ENCODE measurements at regions not wholly inside any gene's neighbourhood (a gene's known extent, or its start where the extent isn't known, plus 50 kb on each side); places are given as distances from the start of the nearest gene placed in this dataset.

- H3K4me1 ChIP-seq (ENCODE audit: control extremely low read depth in 1 of 4, control insufficient read depth in 4 of 4, insufficient read depth in 4 of 4, low read length in 3 of 4) = no peaks in the 10 kb centered on the region
- no CpG with 5 or more reads among the region's 2 CpGs for WGBS (ENCODE audit: insufficient coverage)
- no peak for DNase-seq
- no peak overlapping the region for H3K27ac ChIP-seq (ENCODE audit: insufficient read depth in 1 of 2, low read depth in 1 of 2, low read length in 2 of 2, poor library complexity in 1 of 2, severe bottlenecking in 2 of 2)
- peaks cover 0 to 9% (median 0%) of the 10 kb centered on the region in 5 experiments for H3K9me3 ChIP-seq (ENCODE audit: control extremely low read depth in 1 of 5, control insufficient read depth in 4 of 5, insufficient read depth in 2 of 5, low read depth in 1 of 5, low read length in 4 of 5)
- no peaks in the 10 kb centered on the region for H3K27me3 ChIP-seq (replicated peaks in 2 of 5; ENCODE audit: control insufficient read depth in 4 of 5, insufficient read depth in 5 of 5, low read length in 4 of 5)
- ChIA-PET POLR2A (no interaction called here), CTCF (no interaction called here)
- no peak overlapping the region for H3K4me3 ChIP-seq (ENCODE audit: control insufficient read depth in 1 of 7, extremely low read depth in 1 of 7, insufficient read depth in 4 of 7, low read depth in 2 of 7, low read length in 6 of 7)
- H3K36me3 ChIP-seq (ENCODE audit: control insufficient read depth in 4 of 4, insufficient read depth in 4 of 4, low read length in 3 of 4) = no peaks in the 10 kb centered on the region
Measured at GRCh38 chr10:60711496-60711895, 66.8 kb upstream of the CDK1 start.

- no peaks in the 10 kb centered on the region for H3K36me3 ChIP-seq (ENCODE audit: control insufficient read depth in 4 of 4, insufficient read depth in 4 of 4, low read length in 3 of 4)
- no peak for DNase-seq
- CTCF ChIA-PET = no interaction called here
- H3K27ac ChIP-seq (ENCODE audit: insufficient read depth in 1 of 2, low read depth in 1 of 2, low read length in 2 of 2, poor library complexity in 1 of 2, severe bottlenecking in 2 of 2) = no peak overlapping the region
- H3K9me3 ChIP-seq (ENCODE audit: control extremely low read depth in 1 of 5, control insufficient read depth in 4 of 5, insufficient read depth in 2 of 5, low read depth in 1 of 5, low read length in 4 of 5) = peaks cover 0 to 9% (median 0%) of the 10 kb centered on the region in 5 experiments
- H3K4me3 ChIP-seq (ENCODE audit: control insufficient read depth in 1 of 7, extremely low read depth in 1 of 7, insufficient read depth in 4 of 7, low read depth in 2 of 7, low read length in 6 of 7) = no peak overlapping the region
- no CpG with 5 or more reads among the region's 1 CpG for WGBS (ENCODE audit: insufficient coverage)
- no peaks in the 10 kb centered on the region for H3K27me3 ChIP-seq (replicated peaks in 2 of 5; ENCODE audit: control insufficient read depth in 4 of 5, insufficient read depth in 5 of 5, low read length in 4 of 5)
- POLR2A ChIA-PET = no interaction called here
- H3K4me1 ChIP-seq (ENCODE audit: control extremely low read depth in 1 of 4, control insufficient read depth in 4 of 4, insufficient read depth in 4 of 4, low read length in 3 of 4) = no peaks in the 10 kb centered on the region
Measured at GRCh38 chr10:60710041-60710440, 68.2 kb upstream of the CDK1 start.

- no peak for DNase-seq
- ChIA-PET CTCF (no interaction called here), POLR2A (no interaction called here)
- H3K27ac ChIP-seq (ENCODE audit: insufficient read depth in 1 of 2, low read depth in 1 of 2, low read length in 2 of 2, poor library complexity in 1 of 2, severe bottlenecking in 2 of 2) = no peak overlapping the region
- H3K9me3 ChIP-seq (ENCODE audit: control extremely low read depth in 1 of 5, control insufficient read depth in 4 of 5, insufficient read depth in 2 of 5, low read depth in 1 of 5, low read length in 4 of 5) = peaks cover 0 to 6% (median 0%) of the 10 kb centered on the region in 5 experiments
- no peaks in the 10 kb centered on the region for H3K4me1 ChIP-seq (ENCODE audit: control extremely low read depth in 1 of 4, control insufficient read depth in 4 of 4, insufficient read depth in 4 of 4, low read length in 3 of 4)
- no peaks in the 10 kb centered on the region for H3K27me3 ChIP-seq (replicated peaks in 2 of 5; ENCODE audit: control insufficient read depth in 4 of 5, insufficient read depth in 5 of 5, low read length in 4 of 5)
- no peaks in the 10 kb centered on the region for H3K36me3 ChIP-seq (ENCODE audit: control insufficient read depth in 4 of 4, insufficient read depth in 4 of 4, low read length in 3 of 4)
- WGBS (ENCODE audit: insufficient coverage) = 0% methylated on average over 1 of the region's 1 CpG
- H3K4me3 ChIP-seq (ENCODE audit: control insufficient read depth in 1 of 7, extremely low read depth in 1 of 7, insufficient read depth in 4 of 7, low read depth in 2 of 7, low read length in 6 of 7) = no peak overlapping the region
Measured at GRCh38 chr10:60708666-60709065, 69.6 kb upstream of the CDK1 start.

- Histone ChIP-seq H3K4me3 (ENCODE audit: control insufficient read depth in 1 of 7, extremely low read depth in 1 of 7, insufficient read depth in 4 of 7, low read depth in 2 of 7, low read length in 6 of 7) (no peak overlapping the region), H3K9me3 (ENCODE audit: control extremely low read depth in 1 of 5, control insufficient read depth in 4 of 5, insufficient read depth in 2 of 5, low read depth in 1 of 5, low read length in 4 of 5) (peaks cover 0 to 5% (median 0%) of the 10 kb centered on the region in 5 experiments), H3K36me3 (ENCODE audit: control insufficient read depth in 4 of 4, insufficient read depth in 4 of 4, low read length in 3 of 4) (no peaks in the 10 kb centered on the region), H3K4me1 (ENCODE audit: control extremely low read depth in 1 of 4, control insufficient read depth in 4 of 4, insufficient read depth in 4 of 4, low read length in 3 of 4) (no peaks in the 10 kb centered on the region), H3K27ac (ENCODE audit: insufficient read depth in 1 of 2, low read depth in 1 of 2, low read length in 2 of 2, poor library complexity in 1 of 2, severe bottlenecking in 2 of 2) (no peak overlapping the region), H3K27me3 (replicated peaks in 2 of 5; ENCODE audit: control insufficient read depth in 4 of 5, insufficient read depth in 5 of 5, low read length in 4 of 5) (no peaks in the 10 kb centered on the region)
- ChIA-PET POLR2A (no interaction called here), CTCF (no interaction called here)
- no peak for DNase-seq
- 89% methylated on average over 4 of the region's 4 CpGs for WGBS (ENCODE audit: insufficient coverage)
Measured at GRCh38 chr10:60707841-60708240, 70.4 kb upstream of the CDK1 start.

GRCh38 chr10:60706146-60706545 lies 72.1 kb upstream of the CDK1 start:
- H3K36me3 ChIP-seq (ENCODE audit: control insufficient read depth in 4 of 4, insufficient read depth in 4 of 4, low read length in 3 of 4) = no peaks in the 10 kb centered on the region
- POLR2A ChIA-PET = no interaction called here
- no peak overlapping the region for H3K27ac ChIP-seq (ENCODE audit: insufficient read depth in 1 of 2, low read depth in 1 of 2, low read length in 2 of 2, poor library complexity in 1 of 2, severe bottlenecking in 2 of 2)
- DNase-seq = no peak
- no peaks in the 10 kb centered on the region for H3K27me3 ChIP-seq (replicated peaks in 2 of 5; ENCODE audit: control insufficient read depth in 4 of 5, insufficient read depth in 5 of 5, low read length in 4 of 5)
- no CpG with 5 or more reads among the region's 1 CpG for WGBS (ENCODE audit: insufficient coverage)
- no peaks in the 10 kb centered on the region for H3K4me1 ChIP-seq (ENCODE audit: control extremely low read depth in 1 of 4, control insufficient read depth in 4 of 4, insufficient read depth in 4 of 4, low read length in 3 of 4)
- CTCF ChIA-PET = no interaction called here
- peaks cover 0 to 2% (median 0%) of the 10 kb centered on the region in 5 experiments for H3K9me3 ChIP-seq (ENCODE audit: control extremely low read depth in 1 of 5, control insufficient read depth in 4 of 5, insufficient read depth in 2 of 5, low read depth in 1 of 5, low read length in 4 of 5)
- no peak overlapping the region for H3K4me3 ChIP-seq (ENCODE audit: control insufficient read depth in 1 of 7, extremely low read depth in 1 of 7, insufficient read depth in 4 of 7, low read depth in 2 of 7, low read length in 6 of 7)

- H3K27me3 ChIP-seq (replicated peaks in 2 of 5; ENCODE audit: control insufficient read depth in 4 of 5, insufficient read depth in 5 of 5, low read length in 4 of 5) = no peaks in the 10 kb centered on the region
- H3K4me1 ChIP-seq (ENCODE audit: control extremely low read depth in 1 of 4, control insufficient read depth in 4 of 4, insufficient read depth in 4 of 4, low read length in 3 of 4) = no peaks in the 10 kb centered on the region
- WGBS (ENCODE audit: insufficient coverage) = no CpG with 5 or more reads among the region's 1 CpG
- H3K9me3 ChIP-seq (ENCODE audit: control extremely low read depth in 1 of 5, control insufficient read depth in 4 of 5, insufficient read depth in 2 of 5, low read depth in 1 of 5, low read length in 4 of 5) = peaks cover 0 to 2% (median 0%) of the 10 kb centered on the region in 5 experiments
- H3K36me3 ChIP-seq (ENCODE audit: control insufficient read depth in 4 of 4, insufficient read depth in 4 of 4, low read length in 3 of 4) = no peaks in the 10 kb centered on the region
- no peak overlapping the region for H3K4me3 ChIP-seq (ENCODE audit: control insufficient read depth in 1 of 7, extremely low read depth in 1 of 7, insufficient read depth in 4 of 7, low read depth in 2 of 7, low read length in 6 of 7)
- no peak for DNase-seq
- ChIA-PET CTCF (no interaction called here), POLR2A (no interaction called here)
- H3K27ac ChIP-seq (ENCODE audit: insufficient read depth in 1 of 2, low read depth in 1 of 2, low read length in 2 of 2, poor library complexity in 1 of 2, severe bottlenecking in 2 of 2) = no peak overlapping the region
Measured at GRCh38 chr10:60705376-60705775, 72.9 kb upstream of the CDK1 start.

- CTCF ChIA-PET = no interaction called here
- no peaks in the 10 kb centered on the region for H3K27me3 ChIP-seq (replicated peaks in 2 of 5; ENCODE audit: control insufficient read depth in 4 of 5, insufficient read depth in 5 of 5, low read length in 4 of 5)
- H3K9me3 ChIP-seq (ENCODE audit: control extremely low read depth in 1 of 5, control insufficient read depth in 4 of 5, insufficient read depth in 2 of 5, low read depth in 1 of 5, low read length in 4 of 5) = peaks cover 0 to 2% (median 0%) of the 10 kb centered on the region in 5 experiments
- WGBS (ENCODE audit: insufficient coverage) = no CpG with 5 or more reads among the region's 3 CpGs
- H3K4me3 ChIP-seq (ENCODE audit: control insufficient read depth in 1 of 7, extremely low read depth in 1 of 7, insufficient read depth in 4 of 7, low read depth in 2 of 7, low read length in 6 of 7) = no peak overlapping the region
- no peaks in the 10 kb centered on the region for H3K36me3 ChIP-seq (ENCODE audit: control insufficient read depth in 4 of 4, insufficient read depth in 4 of 4, low read length in 3 of 4)
- POLR2A ChIA-PET = no interaction called here
- H3K27ac ChIP-seq (ENCODE audit: insufficient read depth in 1 of 2, low read depth in 1 of 2, low read length in 2 of 2, poor library complexity in 1 of 2, severe bottlenecking in 2 of 2) = no peak overlapping the region
- no peak for DNase-seq
- H3K4me1 ChIP-seq (ENCODE audit: control extremely low read depth in 1 of 4, control insufficient read depth in 4 of 4, insufficient read depth in 4 of 4, low read length in 3 of 4) = no peaks in the 10 kb centered on the region
Measured at GRCh38 chr10:60704471-60704870, 73.8 kb upstream of the CDK1 start.

All from common myeloid progenitor, CD34-positive (primary cell).